Mesenteric fat pad (tissue), 1 donor: ENCODE measurements at regions not wholly inside any gene's neighbourhood (a gene's known extent, or its start where the extent isn't known, plus 50 kb on each side); places are given as distances from the start of the nearest gene placed in this dataset.
"Not testable (repeated sequence)": the region's sequence is repeated elsewhere in the genome, so short reads cannot be mapped to it uniquely, and the experiment has no call there.

Experiments
- DNase-seq: peaks from one replicate; pipeline ENCODE4 v3.0.0-alpha.2; 2020; ENCODE audit warnings: low spot score
- donor health status: DM: yes; HTN: yes; CAD: no.

GRCh38 chr4:183374950-183375555 lies 52.8 kb upstream of the CLDN24 start:
- peak; percentile 28 for DNase-seq

GRCh38 chr4:183376381-183376780 lies 54.2 kb upstream of the CLDN24 start:
- DNase-seq: peak; percentile 68

GRCh38 chr4:183377491-183377890 lies 55.3 kb upstream of the CLDN24 start:
- peak; percentile 53 for DNase-seq

- DNase-seq: not testable (repeated sequence)
Measured at GRCh38 chr4:183378347-183378746, 56.1 kb upstream of the CLDN24 start.

GRCh38 chr4:183380901-183381300 lies 58.7 kb upstream of the CLDN24 start:
- peak; percentile 39 for DNase-seq

GRCh38 chr4:183383606-183384005 lies 60.8 kb upstream of the CDKN2AIP start:
- no peak for DNase-seq

- peak; percentile 55 for DNase-seq
Measured at GRCh38 chr4:183384516-183384915, 59.9 kb upstream of the CDKN2AIP start.

- peak; percentile 20 for DNase-seq
Measured at GRCh38 chr4:183384983-183385382, 59.5 kb upstream of the CDKN2AIP start.

GRCh38 chr4:183388021-183388420 lies 56.4 kb upstream of the CDKN2AIP start:
- peak; percentile 39 for DNase-seq

GRCh38 chr4:183388777-183389176 lies 55.7 kb upstream of the CDKN2AIP start:
- DNase-seq: peak; percentile 6

GRCh38 chr4:183390374-183390773 lies 54.1 kb upstream of the CDKN2AIP start:
- DNase-seq: no peak

GRCh38 chr4:183391204-183391603 lies 53.2 kb upstream of the CDKN2AIP start:
- no peak for DNase-seq

GRCh38 chr4:183392377-183392776 lies 52.1 kb upstream of the CDKN2AIP start:
- DNase-seq: peak; percentile 18

GRCh38 chr4:183393446-183393845 lies 51.0 kb upstream of the CDKN2AIP start:
- DNase-seq: peak; percentile 77

GRCh38 chr4:183394166-183394951 lies 50.1 kb upstream of the CDKN2AIP start:
- peak; percentile 65 for DNase-seq
